HCT116 (cell line): ENCODE measurements at regions not wholly inside any gene's neighbourhood (a gene's known extent, or its start where the extent isn't known, plus 50 kb on each side); places are given as distances from the start of the nearest gene placed in this dataset.

Experiments
- CTCF ChIP-seq, 3 experiments: fragments of 200-600 bp in 1 of 3; sonication (generic) in 1 of 3; IDR thresholded peaks in 2 of 3; conservative IDR thresholded peaks in 1 of 3; 2 replicates each; pipeline ENCODE4 v1.5.1; 2012 to 2017; ENCODE audit warnings: low read depth in 2 of 3, low read length in 2 of 3, antibody characterized with exemption in 1 of 3, borderline replicate concordance in 1 of 3, control low read depth in 1 of 3, mild to moderate bottlenecking in 1 of 3, mixed read lengths in 1 of 3, mixed run types in 1 of 3, moderate library complexity in 1 of 3; ENCODE audit not compliant: insufficient read depth in 1 of 3
- EZH2 ChIP-seq: fragments of 200-600 bp; sonication (generic); IDR thresholded peaks from 2 replicates; pipeline ENCODE4 v1.6.1; 2017; ENCODE audit warnings: antibody characterized with exemption, mixed run types
- REST ChIP-seq: IDR thresholded peaks from 2 replicates; pipeline ENCODE4 v1.6.1; 2012; ENCODE audit warnings: low read depth

- no peak for TF ChIP-seq REST
- TF ChIP-seq CTCF (IDR thresholded peaks at IDR 0.05 in 2 of 3, conservative IDR thresholded peaks at IDR 0.05 in 1 of 3; ENCODE audit: borderline replicate concordance in 1 of 3, insufficient read depth in 1 of 3, low read depth in 2 of 3, low read length in 2 of 3) = no peak
- TF ChIP-seq EZH2 = no peak
Measured at GRCh38 chr1:101394041-101394440, 157.2 kb downstream of the S1PR1 start.
